ENCODE measurements at regions not wholly inside any gene's neighbourhood (a gene's known extent, or its start where the extent isn't known, plus 50 kb on each side); places are given as distances from the start of the nearest gene placed in this dataset.

DNA sequence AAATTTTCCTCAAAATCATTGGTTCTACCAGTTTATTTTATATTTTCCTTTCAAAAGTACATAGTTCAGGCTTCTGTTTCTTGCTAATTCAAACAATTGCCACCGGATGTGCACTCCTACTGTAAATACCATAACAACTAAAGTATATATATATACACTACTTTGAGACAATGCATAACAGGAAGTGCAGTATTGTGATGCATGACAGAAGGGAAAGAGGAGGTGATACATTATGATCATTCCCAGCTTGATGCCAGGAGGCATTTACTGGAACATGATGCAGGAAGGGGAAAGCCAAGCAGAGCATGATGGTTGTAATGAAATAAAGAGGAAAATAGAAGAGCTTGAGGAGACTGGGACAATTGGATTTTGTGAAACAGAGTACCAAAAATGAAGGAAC lies 215.2 kb upstream of the NT5C1B start:
- TF ChIP-seq, protein P1, sequence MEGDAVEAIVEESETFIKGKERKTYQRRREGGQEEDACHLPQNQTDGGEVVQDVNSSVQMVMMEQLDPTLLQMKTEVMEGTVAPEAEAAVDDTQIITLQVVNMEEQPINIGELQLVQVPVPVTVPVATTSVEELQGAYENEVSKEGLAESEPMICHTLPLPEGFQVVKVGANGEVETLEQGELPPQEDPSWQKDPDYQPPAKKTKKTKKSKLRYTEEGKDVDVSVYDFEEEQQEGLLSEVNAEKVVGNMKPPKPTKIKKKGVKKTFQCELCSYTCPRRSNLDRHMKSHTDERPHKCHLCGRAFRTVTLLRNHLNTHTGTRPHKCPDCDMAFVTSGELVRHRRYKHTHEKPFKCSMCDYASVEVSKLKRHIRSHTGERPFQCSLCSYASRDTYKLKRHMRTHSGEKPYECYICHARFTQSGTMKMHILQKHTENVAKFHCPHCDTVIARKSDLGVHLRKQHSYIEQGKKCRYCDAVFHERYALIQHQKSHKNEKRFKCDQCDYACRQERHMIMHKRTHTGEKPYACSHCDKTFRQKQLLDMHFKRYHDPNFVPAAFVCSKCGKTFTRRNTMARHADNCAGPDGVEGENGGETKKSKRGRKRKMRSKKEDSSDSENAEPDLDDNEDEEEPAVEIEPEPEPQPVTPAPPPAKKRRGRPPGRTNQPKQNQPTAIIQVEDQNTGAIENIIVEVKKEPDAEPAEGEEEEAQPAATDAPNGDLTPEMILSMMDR (IDR thresholded peaks at IDR 0.05; ENCODE audit: insufficient read depth, low read depth, low read length, missing control alignments) = no peak
- no peak for DNase-seq (ENCODE audit: low read depth)
- no peak overlapping the region for H3K4me3 ChIP-seq (ENCODE audit: low read depth, low read length)

GRCh38 chr2:18803141-18803939 lies 214.0 kb upstream of the NT5C1B start:
- no peak overlapping the region for H3K4me3 ChIP-seq (ENCODE audit: low read depth, low read length)
- DNase-seq (ENCODE audit: low read depth) = no peak
- TF ChIP-seq, protein P1 (IDR thresholded peaks at IDR 0.05; ENCODE audit: insufficient read depth, low read depth, low read length, missing control alignments) = no peak

GRCh38 chr2:18800240-18800971 lies 211.0 kb upstream of the NT5C1B start:
- TF ChIP-seq, protein P1 (IDR thresholded peaks at IDR 0.05; ENCODE audit: insufficient read depth, low read depth, low read length, missing control alignments) = no peak
- no peak overlapping the region for H3K4me3 ChIP-seq (ENCODE audit: low read depth, low read length)
- no peak for DNase-seq (ENCODE audit: low read depth)

DNA sequence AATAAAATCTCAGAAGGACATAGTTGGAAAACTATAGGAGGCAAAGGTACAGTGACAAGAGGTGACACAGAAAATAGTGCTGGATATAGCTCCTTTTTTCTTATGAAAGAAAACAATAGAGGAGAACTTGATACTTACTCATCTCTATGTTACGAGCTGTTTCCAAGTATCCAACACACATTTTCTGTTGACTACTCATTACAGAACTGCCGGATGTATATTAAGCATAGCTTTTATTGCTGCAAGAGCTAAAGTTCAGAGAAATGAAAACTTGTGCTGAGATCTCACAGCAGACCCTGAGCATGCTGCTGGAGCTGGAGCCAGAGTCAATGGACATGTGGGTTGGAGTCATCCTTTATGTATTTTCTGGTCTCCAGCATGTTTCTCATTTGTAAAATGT lies 210.0 kb upstream of the NT5C1B start:
- no peak for DNase-seq (ENCODE audit: low read depth)

GRCh38 chr2:18797133-18797845 lies 207.9 kb upstream of the NT5C1B start:
- no peak for DNase-seq (ENCODE audit: low read depth)

More for the DNA sequence above, 210.0 kb upstream of the NT5C1B start:
- no peak overlapping the region for H3K4me3 ChIP-seq (ENCODE audit: low read depth, low read length)
- TF ChIP-seq, protein P1 (IDR thresholded peaks at IDR 0.05; ENCODE audit: insufficient read depth, low read depth, low read length, missing control alignments) = no peak

DNA sequence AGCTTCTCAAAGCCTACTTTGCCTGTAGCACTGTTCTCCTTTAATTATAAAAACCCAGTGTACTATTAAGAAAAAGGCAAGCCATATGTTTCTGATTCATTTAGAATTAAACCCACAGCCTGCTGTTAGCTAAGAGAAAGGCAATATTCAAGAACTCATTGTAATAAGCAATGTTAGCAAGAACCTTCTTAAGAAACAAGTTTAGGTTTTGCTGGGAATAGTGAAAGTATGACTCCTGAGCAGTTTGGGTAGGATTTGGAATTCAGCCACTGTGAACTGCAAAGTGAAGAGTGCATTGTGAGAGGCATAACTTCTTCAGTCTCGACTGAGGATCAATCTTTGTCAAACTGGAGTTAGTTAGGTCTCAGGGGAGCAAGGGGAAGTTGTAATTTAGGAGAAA lies 206.5 kb upstream of the NT5C1B start:
- DNase-seq (ENCODE audit: low read depth) = no peak
- TF ChIP-seq, protein P1 (IDR thresholded peaks at IDR 0.05; ENCODE audit: insufficient read depth, low read depth, low read length, missing control alignments) = no peak

More at GRCh38 chr2:18797133-18797845, 207.9 kb upstream of the NT5C1B start:
- TF ChIP-seq, protein P1 (IDR thresholded peaks at IDR 0.05; ENCODE audit: insufficient read depth, low read depth, low read length, missing control alignments) = no peak
- no peak overlapping the region for H3K4me3 ChIP-seq (ENCODE audit: low read depth, low read length)

More for the DNA sequence above, 206.5 kb upstream of the NT5C1B start:
- H3K4me3 ChIP-seq (ENCODE audit: low read depth, low read length) = no peak overlapping the region
